Osteocyte (in vitro differentiated cells): ENCODE measurements at regions not wholly inside any gene's neighbourhood (a gene's known extent, or its start where the extent isn't known, plus 50 kb on each side); places are given as distances from the start of the nearest gene placed in this dataset.

Source experiments
- DNase-seq: peaks from one replicate; pipeline ENCODE4 v3.0.0; 2021; ENCODE audit warnings: mixed read lengths; ENCODE audit not compliant: unreplicated experiment; ENCODE audit errors: extremely low spot score
- H3K27ac Mint-ChIP-seq: one replicate; pipeline ENCODE4 v1.8.0; 2021; ENCODE audit warnings: mild to moderate bottlenecking, mixed read lengths; ENCODE audit not compliant: unreplicated experiment
- H3K27me3 Mint-ChIP-seq: one replicate; pipeline ENCODE4 v1.8.0; 2021; ENCODE audit warnings: mixed read lengths; ENCODE audit not compliant: unreplicated experiment
- H3K36me3 Mint-ChIP-seq: one replicate; pipeline ENCODE4 v1.8.0; 2021; ENCODE audit warnings: mixed read lengths; ENCODE audit not compliant: unreplicated experiment
- H3K4me1 Mint-ChIP-seq: one replicate; pipeline ENCODE4 v1.8.0; 2021; ENCODE audit warnings: mixed read lengths; ENCODE audit not compliant: unreplicated experiment
- H3K4me3 Mint-ChIP-seq: one replicate; pipeline ENCODE4 v1.8.0; 2021; ENCODE audit warnings: mild to moderate bottlenecking, moderate library complexity, mixed read lengths; ENCODE audit not compliant: unreplicated experiment
- H3K9me3 Mint-ChIP-seq: one replicate; pipeline ENCODE4 v1.8.0; 2021; ENCODE audit warnings: mixed read lengths; ENCODE audit not compliant: unreplicated experiment
- CTCF ChIP-seq: fragments of 200-600 bp; sonication (generic); IDR thresholded peaks from 2 replicates; pipeline ENCODE4 v1.5.0; 2021; ENCODE audit warnings: antibody characterized with exemption, mild to moderate bottlenecking, moderate library complexity

- no peak for TF ChIP-seq CTCF
- H3K9me3 Mint-ChIP-seq = no peaks in the 10 kb centered on the region
- H3K4me3 Mint-ChIP-seq = no peak overlapping the region
- no peak overlapping the region for H3K27ac Mint-ChIP-seq
- no peak for DNase-seq
- peaks cover 19% of the 10 kb centered on the region for H3K27me3 Mint-ChIP-seq
- H3K36me3 Mint-ChIP-seq = no peaks in the 10 kb centered on the region
- no peaks in the 10 kb centered on the region for H3K4me1 Mint-ChIP-seq
Measured at GRCh38 chr6:137424251-137424650, 69.9 kb downstream of the OLIG3 start.

- Mint-ChIP-seq H3K4me3 (no peak overlapping the region), H3K36me3 (no peaks in the 10 kb centered on the region), H3K27ac (no peak overlapping the region), H3K4me1 (no peaks in the 10 kb centered on the region), H3K9me3 (no peaks in the 10 kb centered on the region), H3K27me3 (peaks cover 18% of the 10 kb centered on the region)
- no peak for TF ChIP-seq CTCF
- no peak for DNase-seq
Measured at GRCh38 chr6:137423451-137424168, 70.6 kb downstream of the OLIG3 start.

- Mint-ChIP-seq H3K4me1 (peaks cover 7% of the 10 kb centered on the region), H3K27ac (no peak overlapping the region), H3K36me3 (no peaks in the 10 kb centered on the region), H3K27me3 (peaks cover 29% of the 10 kb centered on the region), H3K9me3 (no peaks in the 10 kb centered on the region), H3K4me3 (no peak overlapping the region)
- TF ChIP-seq CTCF = no peak
- DNase-seq = no peak
Measured at GRCh38 chr6:137417396-137417795, 76.8 kb downstream of the OLIG3 start.

GRCh38 chr6:137416376-137417109 lies 77.7 kb downstream of the OLIG3 start:
- no peaks in the 10 kb centered on the region for H3K9me3 Mint-ChIP-seq
- peaks cover 7% of the 10 kb centered on the region for H3K4me1 Mint-ChIP-seq
- H3K36me3 Mint-ChIP-seq = no peaks in the 10 kb centered on the region
- peaks cover 36% of the 10 kb centered on the region for H3K27me3 Mint-ChIP-seq
- H3K4me3 Mint-ChIP-seq = no peak overlapping the region
- no peak for TF ChIP-seq CTCF
- DNase-seq = no peak
- no peak overlapping the region for H3K27ac Mint-ChIP-seq

DNA sequence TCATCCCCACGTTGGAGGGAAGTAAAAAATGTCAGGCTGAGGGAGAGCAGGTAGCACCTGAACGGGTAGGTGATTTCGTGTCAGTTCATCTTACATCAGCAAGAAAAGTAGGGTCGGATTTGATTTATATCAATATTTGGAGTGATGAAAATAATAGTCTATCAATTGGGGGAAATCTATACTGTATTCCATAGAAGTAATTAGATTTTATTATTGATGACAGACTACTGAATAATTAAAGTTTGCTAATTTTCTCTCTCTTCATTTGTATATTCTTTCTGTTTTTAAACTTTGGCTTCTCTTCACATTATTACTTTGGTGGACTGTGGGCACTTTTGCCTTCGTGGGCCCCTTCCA lies 78.4 kb downstream of the OLIG3 start:
- no peak overlapping the region for H3K4me3 Mint-ChIP-seq
- peaks cover 37% of the 10 kb centered on the region for H3K27me3 Mint-ChIP-seq
- DNase-seq = no peak
- no peaks in the 10 kb centered on the region for H3K36me3 Mint-ChIP-seq
- H3K9me3 Mint-ChIP-seq = no peaks in the 10 kb centered on the region
- no peak for TF ChIP-seq CTCF
- no peak overlapping the region for H3K27ac Mint-ChIP-seq
- peaks cover 7% of the 10 kb centered on the region for H3K4me1 Mint-ChIP-seq
